ENCODE measurements at regions not wholly inside any gene's neighbourhood (a gene's known extent, or its start where the extent isn't known, plus 50 kb on each side); places are given as distances from the start of the nearest gene placed in this dataset.

DNA sequence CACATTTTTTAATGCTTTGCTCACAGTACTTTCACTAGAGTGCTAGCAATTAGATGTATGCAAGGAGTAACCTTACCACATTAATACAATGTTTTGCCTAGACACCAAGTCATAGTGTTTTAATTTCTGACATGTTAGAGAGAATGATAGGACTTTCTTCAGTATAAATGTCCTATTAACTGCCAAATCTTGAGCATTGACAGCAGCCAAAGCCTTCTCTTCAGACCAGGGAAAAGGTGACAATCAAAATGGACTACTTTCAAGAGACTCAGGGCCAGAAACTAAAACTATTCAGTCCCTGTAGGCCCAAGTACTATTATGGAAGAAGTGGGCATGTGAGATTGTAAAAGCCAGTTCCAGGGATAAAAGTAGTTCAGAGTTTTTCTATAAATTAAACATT lies 201.4 kb upstream of the PCDH15 start:
- ChIA-PET RAD21 (ENCODE audit: unreplicated experiment) (no interaction called here), POLR2A (no interaction called here), CTCF (no interaction called here), SMC1A (ENCODE audit: uncharacterized antibody, unreplicated experiment) (no interaction called here)
- H3K9ac ChIP-seq (ENCODE audit: control insufficient read depth, insufficient read depth, low read length): no peak overlapping the region
- no peaks in the 10 kb centered on the region for H3K36me3 ChIP-seq (ENCODE audit: control insufficient read depth in 2 of 2, insufficient read depth in 2 of 2, low read length in 1 of 2)
- no peak overlapping the region for H3K4me2 ChIP-seq (ENCODE audit: control insufficient read depth, insufficient read depth)
- ATAC-seq: no peak
- in situ Hi-C loops (cut with MboI) (no loop called here), intact Hi-C loops (cut with micrococcal nuclease; ENCODE audit: unreplicated experiment) (no loop called here)
- FAIRE-seq: no peak
- no TSS peak for BruUV-seq (replicated peaks)
- H4K20me1 ChIP-seq (ENCODE audit: control insufficient read depth, insufficient read depth): no peaks in the 10 kb centered on the region
- no peaks in the 10 kb centered on the region for H3K79me2 ChIP-seq (ENCODE audit: control insufficient read depth, insufficient read depth, low read length)
- no peaks in the 10 kb centered on the region for H3K4me1 ChIP-seq (ENCODE audit: control insufficient read depth, insufficient read depth, low read length)
- H3K4me3 ChIP-seq: no peak overlapping the region
- H3K27ac ChIP-seq (ENCODE audit: control insufficient read depth, insufficient read depth): no peak overlapping the region
- no peaks in the 10 kb centered on the region for H3K9me3 ChIP-seq (replicated peaks; ENCODE audit: control insufficient read depth, insufficient read depth, low read length)
- H2AFZ ChIP-seq (ENCODE audit: control insufficient read depth, low read depth, low read length): no peak overlapping the region
- no peak for DNase-seq (ENCODE audit: low read depth, low spot score)
- H3K27me3 ChIP-seq (replicated peaks in 1 of 2; ENCODE audit: control insufficient read depth in 2 of 2, insufficient read depth in 2 of 2, low read length in 1 of 2): no peaks in the 10 kb centered on the region
- no peak for TF ChIP-seq CREB1 (IDR thresholded peaks at IDR 0.05; ENCODE audit: low read depth)
- TF ChIP-seq ELK1 (IDR thresholded peaks at IDR 0.05; ENCODE audit: low read depth, low read length): no peak
- TF ChIP-seq TCF12 (IDR thresholded peaks at IDR 0.05; ENCODE audit: low read depth, low read length): no peak
- no peak for TF ChIP-seq YBX1 (IDR thresholded peaks at IDR 0.05)
- no peak for TF ChIP-seq RELB (IDR thresholded peaks at IDR 0.05; ENCODE audit: low read depth)
- TF ChIP-seq, protein P1, sequence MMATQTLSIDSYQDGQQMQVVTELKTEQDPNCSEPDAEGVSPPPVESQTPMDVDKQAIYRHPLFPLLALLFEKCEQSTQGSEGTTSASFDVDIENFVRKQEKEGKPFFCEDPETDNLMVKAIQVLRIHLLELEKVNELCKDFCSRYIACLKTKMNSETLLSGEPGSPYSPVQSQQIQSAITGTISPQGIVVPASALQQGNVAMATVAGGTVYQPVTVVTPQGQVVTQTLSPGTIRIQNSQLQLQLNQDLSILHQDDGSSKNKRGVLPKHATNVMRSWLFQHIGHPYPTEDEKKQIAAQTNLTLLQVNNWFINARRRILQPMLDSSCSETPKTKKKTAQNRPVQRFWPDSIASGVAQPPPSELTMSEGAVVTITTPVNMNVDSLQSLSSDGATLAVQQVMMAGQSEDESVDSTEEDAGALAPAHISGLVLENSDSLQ (IDR thresholded peaks at IDR 0.05): no peak
- no peak for TF ChIP-seq BCL11A (IDR thresholded peaks at IDR 0.05; ENCODE audit: low read depth, low read length)
- no peak for TF ChIP-seq MTA3 (IDR thresholded peaks at IDR 0.05; ENCODE audit: borderline replicate concordance, low read length)
- no peak for TF ChIP-seq BRCA1 (IDR thresholded peaks at IDR 0.05; ENCODE audit: low read depth, low read length)
- no peak for TF ChIP-seq ZSCAN29 (IDR thresholded peaks at IDR 0.05)
- no peak for TF ChIP-seq SKIL (IDR thresholded peaks at IDR 0.05; ENCODE audit: low read depth, poor library complexity, severe bottlenecking)
- no peak for TF ChIP-seq E2F8 (IDR thresholded peaks at IDR 0.05; ENCODE audit: low read depth, partially characterized antibody)
- TF ChIP-seq, protein P2, sequence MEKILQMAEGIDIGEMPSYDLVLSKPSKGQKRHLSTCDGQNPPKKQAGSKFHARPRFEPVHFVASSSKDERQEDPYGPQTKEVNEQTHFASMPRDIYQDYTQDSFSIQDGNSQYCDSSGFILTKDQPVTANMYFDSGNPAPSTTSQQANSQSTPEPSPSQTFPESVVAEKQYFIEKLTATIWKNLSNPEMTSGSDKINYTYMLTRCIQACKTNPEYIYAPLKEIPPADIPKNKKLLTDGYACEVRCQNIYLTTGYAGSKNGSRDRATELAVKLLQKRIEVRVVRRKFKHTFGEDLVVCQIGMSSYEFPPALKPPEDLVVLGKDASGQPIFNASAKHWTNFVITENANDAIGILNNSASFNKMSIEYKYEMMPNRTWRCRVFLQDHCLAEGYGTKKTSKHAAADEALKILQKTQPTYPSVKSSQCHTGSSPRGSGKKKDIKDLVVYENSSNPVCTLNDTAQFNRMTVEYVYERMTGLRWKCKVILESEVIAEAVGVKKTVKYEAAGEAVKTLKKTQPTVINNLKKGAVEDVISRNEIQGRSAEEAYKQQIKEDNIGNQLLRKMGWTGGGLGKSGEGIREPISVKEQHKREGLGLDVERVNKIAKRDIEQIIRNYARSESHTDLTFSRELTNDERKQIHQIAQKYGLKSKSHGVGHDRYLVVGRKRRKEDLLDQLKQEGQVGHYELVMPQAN (conservative IDR thresholded peaks at IDR 0.05): no peak
- TF ChIP-seq, protein P3, sequence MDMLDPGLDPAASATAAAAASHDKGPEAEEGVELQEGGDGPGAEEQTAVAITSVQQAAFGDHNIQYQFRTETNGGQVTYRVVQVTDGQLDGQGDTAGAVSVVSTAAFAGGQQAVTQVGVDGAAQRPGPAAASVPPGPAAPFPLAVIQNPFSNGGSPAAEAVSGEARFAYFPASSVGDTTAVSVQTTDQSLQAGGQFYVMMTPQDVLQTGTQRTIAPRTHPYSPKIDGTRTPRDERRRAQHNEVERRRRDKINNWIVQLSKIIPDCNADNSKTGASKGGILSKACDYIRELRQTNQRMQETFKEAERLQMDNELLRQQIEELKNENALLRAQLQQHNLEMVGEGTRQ (IDR thresholded peaks at IDR 0.05; ENCODE audit: borderline replicate concordance, low read depth, low read length): no peak
